ENCODE measurements at regions not wholly inside any gene's neighbourhood (a gene's known extent, or its start where the extent isn't known, plus 50 kb on each side); places are given as distances from the start of the nearest gene placed in this dataset.
"Not testable (repeated sequence)": the region's sequence is repeated elsewhere in the genome, so short reads cannot be mapped to it uniquely, and the experiment has no call there.

DNA sequence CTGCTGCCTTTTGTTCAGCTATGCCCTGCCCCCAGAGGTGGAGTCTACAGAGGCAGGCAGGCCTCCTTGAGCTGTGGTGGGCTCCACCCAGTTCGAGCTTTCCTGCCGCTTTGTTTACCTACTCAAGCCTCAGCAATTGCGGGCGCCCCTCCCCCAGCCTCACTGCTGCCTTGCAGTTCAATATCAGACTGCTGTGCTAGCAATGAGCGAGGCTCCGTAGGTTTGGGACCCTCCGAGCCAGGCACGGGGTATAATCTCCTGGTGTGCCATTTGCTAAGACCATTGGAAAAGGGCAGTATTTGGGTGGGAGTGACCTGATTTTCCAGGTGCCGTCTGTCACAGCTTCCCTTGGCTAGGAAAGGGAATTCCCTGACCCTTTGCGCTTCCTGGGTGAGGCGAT is 51.9 kb downstream of the DIPK2A start:
- not testable (repeated sequence) for FAIRE-seq

GRCh38 chr3:144028798-144029411 is 57.3 kb downstream of the DIPK2A start:
- no peak for FAIRE-seq

GRCh38 chr3:144029769-144030168 is 58.1 kb downstream of the DIPK2A start:
- FAIRE-seq: no peak

DNA sequence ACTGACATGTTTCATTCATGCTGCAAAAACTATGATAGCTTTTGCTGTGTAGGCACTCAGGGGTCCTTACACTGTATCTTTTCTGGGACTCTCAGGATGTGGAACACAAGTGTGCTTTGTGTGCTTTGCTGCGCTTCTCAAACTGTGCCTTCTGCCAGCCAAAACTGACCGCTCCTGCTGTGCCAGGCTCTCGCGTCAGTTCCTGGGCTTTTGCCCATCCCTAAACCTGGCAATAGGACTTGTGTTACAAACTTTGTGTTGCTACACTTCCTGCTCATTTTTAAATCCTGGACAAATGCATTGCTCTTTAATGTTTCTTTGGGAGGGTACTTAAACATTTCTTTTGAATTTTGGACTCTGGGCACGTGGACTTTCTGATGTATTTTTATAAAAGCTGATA is 60.3 kb downstream of the DIPK2A start:
- FAIRE-seq: no peak

- FAIRE-seq: no peak
These were observed 61.1 kb downstream of the DIPK2A start for GRCh38 chr3:144032531-144033239.

GRCh38 chr3:144033240-144033589 is 61.6 kb downstream of the DIPK2A start:
- FAIRE-seq: no peak

- no peak for FAIRE-seq
These were observed 62.2 kb downstream of the DIPK2A start for GRCh38 chr3:144033863-144034262.

GRCh38 chr3:144034715-144035290 is 63.2 kb downstream of the DIPK2A start:
- no peak for FAIRE-seq

GRCh38 chr3:144036498-144036897 is 64.9 kb downstream of the DIPK2A start:
- FAIRE-seq: no peak

- no peak for FAIRE-seq
These were observed 68.0 kb downstream of the DIPK2A start for GRCh38 chr3:144039661-144040060.

DNA sequence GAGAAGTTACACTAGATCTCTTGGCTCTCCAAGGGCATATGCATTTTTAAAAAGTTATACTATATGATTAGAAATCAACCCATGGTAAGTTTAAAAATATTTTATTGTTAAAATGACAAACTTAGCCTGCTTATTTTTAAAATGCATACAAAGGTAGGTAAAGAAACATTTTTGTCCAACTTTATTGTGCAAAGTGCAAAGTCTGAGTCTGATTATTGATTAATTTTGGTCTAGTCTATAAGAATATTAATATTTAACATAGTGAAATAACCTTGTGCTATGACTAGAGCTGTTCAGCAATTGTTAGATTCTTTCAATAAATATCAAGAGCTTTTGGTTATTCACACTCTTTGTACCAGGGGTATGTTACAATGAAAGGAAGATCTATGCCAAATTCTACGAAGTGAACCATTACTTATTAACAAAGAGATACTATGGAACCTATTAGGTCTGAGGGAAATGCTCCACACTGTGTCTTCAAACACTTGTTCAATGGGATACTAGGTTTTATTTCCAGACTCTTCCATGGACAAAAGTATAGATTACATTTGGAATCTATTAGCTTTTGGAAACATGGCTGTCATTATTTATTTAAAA is 70.4 kb downstream of the DIPK2A start:
- no peak for FAIRE-seq

- FAIRE-seq: no peak
These were observed 74.1 kb downstream of the DIPK2A start for GRCh38 chr3:144045766-144046165.

GRCh38 chr3:144049374-144049773 is 77.8 kb downstream of the DIPK2A start:
- FAIRE-seq: no peak

DNA sequence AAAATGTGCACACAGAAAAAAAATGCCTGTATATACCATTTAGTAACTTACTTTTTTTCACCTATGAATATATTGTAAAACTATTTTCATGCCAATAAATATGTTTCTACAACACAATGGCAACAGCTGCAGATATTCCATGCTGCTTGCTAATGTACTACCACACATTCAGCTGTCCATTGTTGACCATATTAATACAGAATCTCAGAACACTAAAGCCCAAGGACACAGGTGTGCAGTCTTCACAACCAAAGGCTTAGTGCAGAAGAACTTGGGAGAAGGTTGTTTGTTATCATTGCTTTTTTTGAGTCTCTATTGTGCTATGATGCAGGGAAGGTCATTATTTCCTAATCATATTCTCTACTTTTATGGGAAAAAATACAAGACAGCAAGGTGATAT is 79.6 kb downstream of the DIPK2A start:
- no peak for FAIRE-seq

DNA sequence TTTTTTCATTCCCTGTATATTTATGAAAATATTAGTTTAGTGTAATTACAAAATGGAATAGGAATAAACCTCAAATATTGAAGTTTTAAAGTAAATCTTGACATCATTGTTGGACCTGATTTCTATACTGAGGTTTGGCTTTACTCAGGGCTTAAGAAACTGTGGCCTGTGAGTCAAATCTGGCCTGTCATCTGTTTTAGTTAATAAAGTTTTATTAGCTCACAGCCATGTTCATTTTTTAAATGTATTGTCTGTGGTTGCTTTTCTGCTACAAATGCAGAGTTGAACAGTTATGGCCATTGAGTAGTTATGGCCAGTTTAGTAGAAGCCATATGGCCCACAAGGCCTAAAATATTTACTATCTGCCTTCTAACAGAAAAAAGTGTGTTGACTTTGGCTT is 80.7 kb downstream of the DIPK2A start:
- no peak for FAIRE-seq

GRCh38 chr3:144053121-144053520 is 81.5 kb downstream of the DIPK2A start:
- no peak for FAIRE-seq

DNA sequence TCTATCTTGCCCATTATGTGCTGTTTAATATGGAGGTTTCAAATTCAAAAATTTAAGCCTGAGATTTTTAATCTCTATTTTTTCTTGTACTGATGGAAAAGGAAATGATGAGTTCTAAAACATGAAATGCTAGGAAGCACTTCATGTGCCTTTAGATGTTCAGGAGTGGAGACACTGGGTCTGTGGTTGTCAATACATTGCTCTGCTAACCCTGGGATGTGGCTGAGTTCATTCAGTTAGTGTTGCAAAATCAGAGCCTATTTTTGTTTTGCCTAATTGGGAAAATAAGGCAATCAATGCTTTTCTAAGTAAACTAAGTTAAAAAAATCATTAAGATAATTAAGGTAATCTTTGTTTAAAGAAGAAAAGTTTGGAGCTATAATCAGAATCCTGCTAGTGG is 83.1 kb downstream of the DIPK2A start:
- no peak for FAIRE-seq

GRCh38 chr3:144055604-144056003 is 84.0 kb downstream of the DIPK2A start:
- FAIRE-seq: no peak

DNA sequence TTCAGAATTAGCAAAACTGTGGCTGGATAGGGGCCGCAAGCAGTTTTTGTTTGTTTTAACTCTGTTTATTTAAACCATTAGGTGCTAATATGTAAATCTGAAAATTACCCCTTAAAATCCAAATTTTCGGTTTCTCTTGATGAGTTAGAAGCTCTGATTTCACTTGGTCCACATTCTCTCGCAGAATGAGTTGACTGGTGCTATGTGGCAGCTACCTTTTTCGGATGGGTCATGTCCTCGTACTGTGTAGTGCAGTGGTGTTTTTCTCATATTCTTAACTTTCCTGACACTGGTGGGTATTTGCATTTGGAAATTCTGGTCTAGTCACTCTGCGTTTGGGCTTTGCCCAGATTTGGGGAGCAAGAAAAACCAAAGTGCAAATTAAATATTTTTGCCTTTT is 87.1 kb downstream of the DIPK2A start:
- no peak for FAIRE-seq

DNA sequence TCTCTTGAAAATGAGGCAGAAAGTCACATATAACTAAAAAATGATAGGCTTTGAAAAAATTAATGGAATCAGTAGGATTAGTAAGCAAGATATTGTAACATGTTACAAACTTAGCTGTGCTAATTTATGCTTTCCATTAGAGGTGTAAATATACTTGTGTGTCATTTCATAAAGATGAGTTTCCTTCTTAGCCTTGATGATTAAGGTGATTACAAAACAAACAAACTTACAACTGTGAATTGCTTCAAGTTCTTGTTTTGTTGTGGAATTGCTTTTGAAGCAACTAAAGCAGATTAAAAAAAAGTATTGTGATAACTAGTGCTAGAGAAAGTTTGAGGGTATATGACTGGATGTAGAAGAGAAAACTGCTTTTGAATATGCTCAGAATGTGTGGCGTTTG is 87.9 kb downstream of the DIPK2A start:
- no peak for FAIRE-seq

DNA sequence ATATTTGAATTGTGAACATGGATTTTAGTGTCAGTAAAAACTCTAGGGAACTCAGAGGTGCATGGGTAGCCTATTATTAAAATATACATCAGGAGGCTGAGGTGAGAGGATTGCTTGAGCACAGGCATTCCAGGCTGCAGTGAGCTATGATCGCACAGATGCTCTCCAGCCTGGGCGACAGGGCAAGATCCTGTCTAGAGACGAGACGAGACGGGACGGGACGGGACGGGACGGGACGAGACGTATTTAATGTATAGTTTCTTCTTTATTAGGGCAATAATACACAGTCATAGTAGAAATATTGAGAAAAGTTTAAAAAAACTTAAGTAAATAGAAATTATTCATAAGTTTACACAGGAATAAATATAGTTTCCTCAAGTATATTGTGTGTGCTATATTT is 89.3 kb downstream of the DIPK2A start:
- FAIRE-seq: no peak

DNA sequence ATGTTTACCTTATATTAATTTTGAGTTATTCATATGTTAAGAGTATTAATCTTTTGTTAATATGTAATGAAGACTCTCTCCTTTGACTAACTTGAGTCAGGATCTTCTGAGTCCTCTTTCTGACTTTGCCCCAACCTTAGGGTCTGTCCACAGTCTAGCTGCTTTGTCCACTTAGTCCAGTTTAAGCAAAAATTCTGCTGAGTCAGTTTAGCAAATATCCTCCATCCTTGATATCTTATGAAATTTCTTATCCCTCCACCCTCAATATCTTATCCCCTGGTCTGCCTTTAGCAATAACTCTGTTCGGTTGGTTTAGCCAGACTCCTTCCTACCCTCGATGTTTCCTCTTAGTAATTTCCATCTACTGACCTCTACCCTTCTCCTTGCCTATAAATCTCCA is 91.7 kb downstream of the DIPK2A start:
- no peak for FAIRE-seq

DNA sequence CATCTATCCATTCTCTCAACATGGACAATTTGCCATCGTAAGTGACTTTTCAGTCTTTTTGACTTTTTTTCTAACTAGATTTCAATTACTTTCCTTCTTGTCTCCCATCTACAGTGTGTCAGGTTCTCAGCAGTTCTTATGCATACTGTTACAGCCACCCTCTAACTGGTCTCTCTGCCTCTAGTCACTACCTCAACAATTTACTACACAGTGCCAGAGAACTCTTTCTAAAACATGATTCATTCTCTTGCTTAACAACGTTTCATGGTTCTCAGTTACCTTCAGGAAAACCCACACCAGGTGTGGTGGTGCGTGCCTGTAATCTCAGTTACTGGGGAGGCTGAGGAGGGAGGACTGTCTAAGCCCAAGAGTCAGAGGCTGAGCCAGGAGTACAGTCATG is 95.4 kb downstream of the DIPK2A start:
- FAIRE-seq: no peak

- no peak for FAIRE-seq
These were observed 102.1 kb downstream of the DIPK2A start for GRCh38 chr3:144073698-144074097.

Measured in G401.6 (cell line).